Activated CD4-positive, alpha-beta memory T cell treated with anti-CD3 and anti-CD28 coated beads for 36 hours (primary cell): ENCODE measurements at regions not wholly inside any gene's neighbourhood (a gene's known extent, or its start where the extent isn't known, plus 50 kb on each side); places are given as distances from the start of the nearest gene placed in this dataset.

Source experiments
- CTCF ChIA-PET: fragments of 350-600 bp; sonication (Branson Sonifier 250); formaldehyde crosslinking; loops from one replicate; lab custom pipeline; 2021; ENCODE audit warnings: antibody characterized with exemption, inconsistent platforms; lab: Charles Lee
- POLR2A ChIA-PET: fragments of 350-600 bp; sonication (Branson Sonifier 250); formaldehyde crosslinking; loops from one replicate; lab custom pipeline; 2021; ENCODE audit warnings: antibody characterized with exemption; lab: Charles Lee
- DNase-seq: peaks from one replicate; pipeline ENCODE4 v3.0.0-alpha.2; 2020
- H3K27ac Mint-ChIP-seq: one replicate; pipeline ENCODE4 v1.8.0; 2021; ENCODE audit warnings: mixed read lengths
- H3K27me3 Mint-ChIP-seq: one replicate; pipeline ENCODE4 v1.8.0; 2021; ENCODE audit warnings: mixed read lengths
- H3K36me3 Mint-ChIP-seq: one replicate; pipeline ENCODE4 v1.8.0; 2021; ENCODE audit warnings: mixed read lengths
- H3K4me1 Mint-ChIP-seq: one replicate; pipeline ENCODE4 v1.8.0; 2021; ENCODE audit warnings: low read depth, mixed read lengths
- H3K4me3 Mint-ChIP-seq: one replicate; pipeline ENCODE4 v1.8.0; 2021; ENCODE audit warnings: mild to moderate bottlenecking, mixed read lengths
- H3K9me3 Mint-ChIP-seq: one replicate; pipeline ENCODE4 v1.8.0; 2021; ENCODE audit warnings: mixed read lengths
- intact Hi-C: fragments of 100-400 bp; cut with micrococcal nuclease; formaldehyde crosslinking; loops from one replicate; pipeline ENCODE4 v1.15.1; 2023

DNA sequence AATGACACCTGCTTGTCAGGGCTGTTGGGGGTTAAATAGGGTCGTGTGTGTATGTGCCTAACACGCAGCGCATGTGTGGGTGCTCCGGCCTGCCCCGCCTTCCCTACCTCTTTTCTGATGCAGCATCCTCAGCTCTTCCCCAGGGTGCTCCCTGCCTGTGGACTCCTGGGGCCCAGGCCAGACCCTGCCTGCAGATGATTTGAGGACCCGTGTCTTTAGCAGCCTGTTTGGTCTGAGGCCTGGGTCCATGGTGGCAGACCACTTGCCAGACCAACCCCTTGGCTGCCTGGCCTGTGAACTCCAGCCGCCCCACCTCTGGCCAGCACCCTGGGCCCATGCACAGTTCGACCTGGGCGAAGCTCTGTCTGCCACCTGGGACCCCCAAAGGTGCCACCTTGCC, 57.0 kb upstream of the SIM2 start:
- intact Hi-C loops, result no loop called here
- Mint-ChIP-seq H3K27me3 (peaks cover 14% of the 10 kb centered on the region), H3K9me3 (peaks cover 5% of the 10 kb centered on the region), H3K4me1 (peaks cover 2% of the 10 kb centered on the region), H3K36me3 (no peaks in the 10 kb centered on the region), H3K27ac (no peak overlapping the region), H3K4me3 (no peak overlapping the region)
- no peak for DNase-seq
- ChIA-PET POLR2A (no interaction called here), CTCF (interaction anchor here (0.6 to 1.3 kb wide), 2 partner anchors 11 to 408 kb away, joined by 3 to 4 read pairs; no protein-coding TSS in a partner anchor)

DNA sequence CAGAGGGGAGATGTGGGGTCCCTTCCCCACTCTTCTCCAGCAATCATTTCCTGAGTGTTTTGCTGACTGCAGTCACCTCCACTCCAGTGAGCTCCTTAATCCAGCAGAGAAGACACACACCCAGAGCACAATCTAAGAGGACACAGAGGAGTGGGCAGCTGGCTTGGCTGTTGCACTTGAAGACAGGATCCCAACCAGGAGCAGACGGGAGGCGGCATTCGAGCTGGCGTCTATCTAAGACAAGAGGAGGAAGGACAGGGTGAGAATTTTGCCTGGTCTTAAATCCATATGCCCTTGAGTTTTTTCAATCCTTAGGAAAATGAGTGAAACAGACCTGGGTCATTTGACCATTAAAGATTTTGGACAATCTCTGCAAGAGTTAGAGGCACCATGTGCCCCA, 56.1 kb upstream of the SIM2 start:
- Mint-ChIP-seq H3K4me1 (peaks cover 2% of the 10 kb centered on the region), H3K4me3 (no peak overlapping the region), H3K36me3 (no peaks in the 10 kb centered on the region), H3K9me3 (no peaks in the 10 kb centered on the region), H3K27ac (no peak overlapping the region), H3K27me3 (peaks cover 19% of the 10 kb centered on the region)
- ChIA-PET POLR2A (no interaction called here), CTCF (interaction anchor here (1.3 kb wide), 1 partner anchor 12 kb away, joined by 4 read pairs; no protein-coding TSS in a partner anchor)
- intact Hi-C loops, result no loop called here
- no peak for DNase-seq

GRCh38 chr21:36643374-36644250, 55.3 kb upstream of the SIM2 start:
- Mint-ChIP-seq H3K9me3 (no peaks in the 10 kb centered on the region), H3K27me3 (peaks cover 20% of the 10 kb centered on the region), H3K4me1 (peaks cover 2% of the 10 kb centered on the region), H3K4me3 (no peak overlapping the region), H3K36me3 (no peaks in the 10 kb centered on the region), H3K27ac (no peak overlapping the region)
- DNase-seq, result no peak
- ChIA-PET CTCF (interaction anchor here (1.0 to 1.3 kb wide), 2 partner anchors 13 kb away, joined by 3 to 4 read pairs; no protein-coding TSS in a partner anchor), POLR2A (no interaction called here)
- intact Hi-C loops, result no loop called here

DNA sequence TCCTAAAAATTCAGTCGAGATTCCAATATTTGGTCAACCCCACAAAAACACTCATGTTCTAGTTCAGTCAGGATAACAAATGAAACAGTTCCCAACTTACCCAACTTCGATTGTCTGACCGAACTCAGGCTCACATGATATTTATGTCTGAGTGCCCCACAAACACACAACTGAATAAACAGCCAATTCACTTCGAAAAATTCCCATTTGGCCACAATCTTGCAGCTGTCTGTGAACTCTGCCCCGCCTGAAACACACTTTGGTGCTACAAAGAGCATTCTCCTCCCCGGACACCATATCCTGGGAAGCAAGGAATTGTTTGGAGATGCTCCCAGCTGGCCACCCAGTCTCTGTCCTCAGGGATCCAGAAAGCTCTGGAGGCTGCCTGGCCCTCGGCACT, 52.9 kb upstream of the SIM2 start:
- ChIA-PET POLR2A (no interaction called here), CTCF (interaction anchor here (0.6 kb wide), 1 partner anchor 79 kb away, joined by 3 read pairs; no protein-coding TSS in a partner anchor)
- no peak overlapping the region for H3K4me3 Mint-ChIP-seq
- H3K27me3 Mint-ChIP-seq, result peaks cover 11% of the 10 kb centered on the region
- no peak for DNase-seq
- intact Hi-C loops, result no loop called here
- no peaks in the 10 kb centered on the region for H3K4me1 Mint-ChIP-seq
- no peaks in the 10 kb centered on the region for H3K9me3 Mint-ChIP-seq
- no peaks in the 10 kb centered on the region for H3K36me3 Mint-ChIP-seq
- H3K27ac Mint-ChIP-seq, result no peak overlapping the region

GRCh38 chr21:36646645-36647044, 52.3 kb upstream of the SIM2 start:
- Mint-ChIP-seq H3K27me3 (peaks cover 11% of the 10 kb centered on the region), H3K9me3 (no peaks in the 10 kb centered on the region), H3K4me3 (no peak overlapping the region), H3K4me1 (no peaks in the 10 kb centered on the region), H3K36me3 (no peaks in the 10 kb centered on the region), H3K27ac (no peak overlapping the region)
- no peak for DNase-seq
- intact Hi-C loops, result no loop called here
- ChIA-PET POLR2A (no interaction called here), CTCF (no interaction called here)

- ChIA-PET CTCF (no interaction called here), POLR2A (no interaction called here)
- H3K36me3 Mint-ChIP-seq, result no peaks in the 10 kb centered on the region
- no peaks in the 10 kb centered on the region for H3K4me1 Mint-ChIP-seq
- peaks cover 11% of the 10 kb centered on the region for H3K27me3 Mint-ChIP-seq
- intact Hi-C loops, result no loop called here
- no peak for DNase-seq
- H3K9me3 Mint-ChIP-seq, result no peaks in the 10 kb centered on the region
- no peak overlapping the region for H3K4me3 Mint-ChIP-seq
- H3K27ac Mint-ChIP-seq, result no peak overlapping the region
Measured at GRCh38 chr21:36647279-36648093, 51.4 kb upstream of the SIM2 start.
